ENCODE measurements at regions not wholly inside any gene's neighbourhood (a gene's known extent, or its start where the extent isn't known, plus 50 kb on each side); places are given as distances from the start of the nearest gene placed in this dataset.

DNA sequence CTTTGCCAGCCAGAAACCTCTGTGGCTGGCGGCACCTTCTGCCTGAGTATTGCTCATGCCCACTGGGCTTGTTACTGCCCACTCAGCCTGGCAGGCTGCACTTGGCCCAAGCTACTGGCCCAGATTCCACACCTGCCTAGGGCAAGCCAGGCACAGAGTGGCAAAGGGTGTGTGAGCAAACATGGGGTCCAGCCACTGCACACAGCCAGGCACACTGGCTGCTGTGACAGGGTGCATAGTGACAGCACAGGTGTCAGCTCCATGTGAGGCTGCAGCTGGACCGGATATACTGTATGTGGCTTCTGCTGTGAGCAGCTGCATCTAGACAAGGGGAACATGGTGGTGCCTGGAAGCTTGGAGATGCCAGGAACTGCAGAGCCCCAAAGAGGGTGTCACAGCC lies 113.9 kb downstream of the COPS8 start:
- H3K4me3 ChIP-seq (replicated peaks; ENCODE audit: low read depth, low read length), result no peak overlapping the region
- TF ChIP-seq, protein P1, sequence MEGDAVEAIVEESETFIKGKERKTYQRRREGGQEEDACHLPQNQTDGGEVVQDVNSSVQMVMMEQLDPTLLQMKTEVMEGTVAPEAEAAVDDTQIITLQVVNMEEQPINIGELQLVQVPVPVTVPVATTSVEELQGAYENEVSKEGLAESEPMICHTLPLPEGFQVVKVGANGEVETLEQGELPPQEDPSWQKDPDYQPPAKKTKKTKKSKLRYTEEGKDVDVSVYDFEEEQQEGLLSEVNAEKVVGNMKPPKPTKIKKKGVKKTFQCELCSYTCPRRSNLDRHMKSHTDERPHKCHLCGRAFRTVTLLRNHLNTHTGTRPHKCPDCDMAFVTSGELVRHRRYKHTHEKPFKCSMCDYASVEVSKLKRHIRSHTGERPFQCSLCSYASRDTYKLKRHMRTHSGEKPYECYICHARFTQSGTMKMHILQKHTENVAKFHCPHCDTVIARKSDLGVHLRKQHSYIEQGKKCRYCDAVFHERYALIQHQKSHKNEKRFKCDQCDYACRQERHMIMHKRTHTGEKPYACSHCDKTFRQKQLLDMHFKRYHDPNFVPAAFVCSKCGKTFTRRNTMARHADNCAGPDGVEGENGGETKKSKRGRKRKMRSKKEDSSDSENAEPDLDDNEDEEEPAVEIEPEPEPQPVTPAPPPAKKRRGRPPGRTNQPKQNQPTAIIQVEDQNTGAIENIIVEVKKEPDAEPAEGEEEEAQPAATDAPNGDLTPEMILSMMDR (IDR thresholded peaks at IDR 0.05; ENCODE audit: low read depth, low read length, missing control alignments), result no peak
- no peak for DNase-seq (ENCODE audit: extremely low read depth, low read depth)

DNA sequence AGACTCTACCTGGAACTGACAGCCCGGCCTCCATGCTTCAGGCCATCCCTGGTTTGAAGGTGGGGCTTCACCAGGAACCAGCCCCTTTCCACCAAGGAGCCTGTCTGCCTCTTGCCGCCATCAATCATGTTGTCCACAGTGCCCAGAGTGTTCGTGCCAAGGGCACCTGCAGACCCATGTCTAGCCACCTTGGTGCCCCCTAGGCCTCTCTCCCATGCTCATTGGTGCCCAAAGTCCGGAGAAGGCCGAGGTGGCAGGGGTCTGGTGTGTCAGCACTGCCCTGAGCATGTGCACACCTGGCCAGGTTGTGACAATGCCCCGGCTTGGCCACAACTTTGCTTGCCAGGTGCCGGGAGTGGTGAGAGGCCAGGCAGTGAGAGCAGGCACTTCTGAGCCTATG lies 114.8 kb downstream of the COPS8 start:
- H3K4me3 ChIP-seq (replicated peaks; ENCODE audit: low read depth, low read length), result no peak overlapping the region
- TF ChIP-seq, protein P1 (IDR thresholded peaks at IDR 0.05; ENCODE audit: low read depth, low read length, missing control alignments), result no peak
- no peak for DNase-seq (ENCODE audit: extremely low read depth, low read depth)

DNA sequence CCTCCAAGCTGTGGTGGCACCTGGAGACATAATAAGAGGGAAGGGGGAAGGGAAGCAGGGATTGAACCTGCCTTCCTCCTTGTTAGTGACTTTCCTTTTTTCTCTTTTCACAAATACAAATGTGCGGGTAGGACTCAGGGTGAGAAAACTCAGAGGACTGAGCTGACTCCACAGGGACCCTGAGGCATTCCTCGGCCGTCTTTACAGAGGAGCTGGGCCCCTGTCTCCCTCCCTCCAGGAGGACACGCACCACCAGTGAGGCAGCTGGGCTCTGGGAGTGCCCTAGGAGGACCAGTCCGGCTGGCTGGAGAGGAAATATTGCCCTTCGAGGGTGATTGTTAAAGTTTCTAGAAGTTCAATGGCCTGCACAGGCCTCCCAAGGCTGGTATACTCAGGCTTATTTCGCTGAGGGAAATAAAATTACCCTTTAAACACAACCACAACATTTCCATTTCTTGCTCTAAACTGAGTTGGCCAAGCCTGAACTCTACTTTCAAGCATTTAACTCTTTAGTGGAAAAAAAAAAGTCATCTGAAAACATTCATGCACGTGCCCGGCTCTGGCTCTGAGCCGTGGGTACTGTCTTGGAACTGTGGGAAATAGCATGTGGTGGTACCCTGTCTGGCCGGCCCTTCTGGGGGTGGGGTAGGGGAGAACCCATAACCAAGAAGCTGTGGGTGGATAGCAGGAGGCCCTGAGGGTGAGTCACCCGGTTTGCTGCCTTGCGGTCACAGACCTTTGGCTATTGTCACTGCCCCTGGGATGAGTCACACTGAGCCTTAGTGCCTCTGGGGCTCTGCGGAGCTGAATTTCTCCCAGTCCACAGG lies 116.0 kb downstream of the COPS8 start:
- DNase-seq (ENCODE audit: extremely low read depth, low read depth), result peak; percentile 99
- TF ChIP-seq, protein P1 (IDR thresholded peaks at IDR 0.05; ENCODE audit: low read depth, low read length, missing control alignments), result no peak
- H3K4me3 ChIP-seq (replicated peaks; ENCODE audit: low read depth, low read length), result no peak overlapping the region

DNA sequence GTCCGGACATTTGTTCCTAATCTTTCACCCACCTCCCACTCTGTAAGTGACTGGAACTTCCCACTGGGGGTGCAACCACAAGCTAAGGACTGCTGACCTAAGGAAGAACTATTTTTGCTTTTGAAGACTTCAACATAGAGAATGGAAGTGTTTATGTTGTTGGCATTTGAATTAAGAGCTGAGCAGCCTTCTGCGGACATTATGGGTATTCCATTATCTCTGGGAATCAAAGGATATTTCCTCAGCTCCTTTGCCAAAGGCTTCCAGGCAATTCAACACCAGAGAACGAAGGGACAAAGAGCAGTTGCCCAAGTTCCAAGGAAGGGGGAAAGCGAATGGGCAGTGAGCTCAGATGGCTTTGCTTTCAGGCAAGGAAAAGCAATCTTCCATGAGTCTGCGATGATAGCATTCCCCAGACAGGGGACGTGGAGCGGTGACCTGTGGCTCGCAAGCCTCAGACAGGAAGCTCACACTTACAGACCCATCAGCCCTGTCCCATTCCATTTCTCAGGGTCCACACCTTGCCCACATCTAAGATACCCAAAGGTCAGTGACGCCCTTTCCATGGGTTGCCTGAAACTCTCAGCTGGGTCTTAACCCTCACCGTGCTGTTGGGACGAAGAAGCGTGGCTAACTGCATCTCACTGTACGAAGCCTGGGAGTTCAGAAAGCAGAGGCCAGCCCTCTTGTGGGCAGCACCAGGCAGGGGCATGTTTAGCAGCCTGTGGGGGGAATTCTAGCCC lies 116.8 kb downstream of the COPS8 start:
- no peak overlapping the region for H3K4me3 ChIP-seq (replicated peaks; ENCODE audit: low read depth, low read length)
- TF ChIP-seq, protein P1 (IDR thresholded peaks at IDR 0.05; ENCODE audit: low read depth, low read length, missing control alignments), result no peak
- DNase-seq (ENCODE audit: extremely low read depth, low read depth), result no peak

DNA sequence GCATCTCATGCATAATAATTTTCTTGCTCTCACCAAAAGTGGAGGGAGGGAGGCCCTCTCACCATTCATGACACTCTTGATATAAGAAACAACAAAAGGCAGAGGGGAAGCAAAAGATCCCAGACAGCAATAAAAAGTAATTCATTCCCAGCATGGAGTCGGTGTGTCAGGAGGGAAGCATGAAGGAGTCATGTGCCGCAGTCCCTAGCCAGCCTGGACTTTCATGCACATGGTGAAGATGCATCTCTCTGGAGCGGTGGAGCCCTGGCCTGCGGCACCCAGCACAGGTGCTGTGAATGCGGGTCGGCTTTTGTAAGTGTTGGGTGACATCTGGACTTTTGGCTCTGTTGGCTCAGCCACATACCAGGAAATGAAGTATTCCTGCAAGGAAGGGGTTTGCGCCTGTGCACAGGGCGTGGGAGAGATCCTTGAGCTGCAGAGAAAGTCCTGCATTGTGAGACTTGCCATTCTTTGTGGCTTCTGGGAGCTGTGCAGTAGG lies 119.4 kb downstream of the COPS8 start:
- TF ChIP-seq, protein P1 (IDR thresholded peaks at IDR 0.05; ENCODE audit: low read depth, low read length, missing control alignments), result no peak
- no peak for DNase-seq (ENCODE audit: extremely low read depth, low read depth)
- H3K4me3 ChIP-seq (replicated peaks; ENCODE audit: low read depth, low read length), result no peak overlapping the region

DNA sequence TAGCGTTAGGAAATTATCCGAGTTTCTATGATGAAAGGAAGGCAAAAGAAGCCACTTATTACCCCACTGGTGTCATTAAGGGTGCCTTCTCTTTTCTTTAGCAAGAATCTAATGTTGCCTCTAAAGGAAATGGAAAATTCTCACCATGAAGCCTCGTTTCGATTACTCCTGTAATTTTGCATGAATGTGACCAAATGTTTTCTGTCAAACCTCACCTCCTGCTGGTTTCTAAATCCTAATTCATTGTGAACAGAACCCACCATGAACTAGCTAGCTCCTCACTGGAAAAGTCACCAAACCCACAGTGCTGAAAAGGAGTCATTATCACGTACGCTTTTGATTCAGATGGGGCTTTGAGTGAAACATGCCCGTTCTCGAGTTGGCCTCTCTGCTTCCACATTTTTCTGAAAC lies 119.9 kb downstream of the COPS8 start:
- DNase-seq (ENCODE audit: extremely low read depth, low read depth), result no peak
- TF ChIP-seq, protein P1 (IDR thresholded peaks at IDR 0.05; ENCODE audit: low read depth, low read length, missing control alignments), result no peak
- no peak overlapping the region for H3K4me3 ChIP-seq (replicated peaks; ENCODE audit: low read depth, low read length)

All from HFF-Myc (cell line).